HG03442 (cell line): ENCODE measurements at regions not wholly inside any gene's neighbourhood (a gene's known extent, or its start where the extent isn't known, plus 50 kb on each side); places are given as distances from the start of the nearest gene placed in this dataset.

Experiments used
- ATAC-seq: cut with Tn5 transposase; IDR thresholded peaks from one replicate; pipeline ENCODE4 v1.9.1; 2021; ENCODE audit warnings: mild to moderate bottlenecking, moderate library complexity; ENCODE audit not compliant: unreplicated experiment

DNA sequence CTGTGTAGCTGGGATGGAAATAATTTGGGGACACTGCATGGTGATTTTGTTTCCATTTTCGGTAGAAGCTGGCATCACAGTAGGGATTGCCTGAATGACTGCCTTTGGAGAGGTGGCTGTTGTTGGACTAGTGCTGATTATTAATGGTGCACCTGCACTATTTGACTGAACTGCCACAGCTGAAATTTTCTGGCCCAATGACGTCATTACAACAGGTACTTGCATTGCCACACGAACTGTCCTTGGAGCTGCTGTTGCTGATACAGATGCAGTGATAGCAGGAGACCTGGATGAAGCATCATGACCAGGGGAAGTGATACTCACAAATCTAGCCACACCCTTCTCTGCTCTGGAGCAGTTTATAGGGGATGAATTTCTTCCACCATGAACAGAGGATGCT, 95.6 kb upstream of the FOXC1 start:
- no peak for ATAC-seq

- no peak for ATAC-seq
These were observed 94.4 kb upstream of the FOXC1 start for GRCh38 chr6:1515280-1515679.

GRCh38 chr6:1515781-1516180, 93.9 kb upstream of the FOXC1 start:
- no peak for ATAC-seq

- ATAC-seq: no peak
These were observed 92.8 kb upstream of the FOXC1 start for GRCh38 chr6:1516742-1517520.

GRCh38 chr6:1518855-1519254, 90.9 kb upstream of the FOXC1 start:
- ATAC-seq: no peak

DNA sequence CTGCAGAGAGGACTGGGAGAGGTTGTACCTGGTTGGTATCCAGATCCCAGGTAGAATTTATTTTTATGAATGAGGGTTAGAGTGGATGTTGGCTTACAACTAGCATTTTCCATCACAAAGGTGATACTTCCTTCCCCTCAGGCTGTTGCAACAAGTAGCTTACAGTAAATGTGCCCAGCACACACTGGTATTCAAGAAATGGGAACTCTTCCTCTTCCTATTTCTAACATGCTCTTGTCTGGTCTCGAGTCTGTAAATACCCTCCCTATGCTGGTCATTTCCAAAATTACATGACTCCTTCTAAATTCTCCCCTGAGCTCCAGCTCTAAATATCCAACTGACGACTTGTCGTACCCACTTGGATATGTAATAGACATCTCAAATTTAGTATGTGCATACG, 90.1 kb upstream of the FOXC1 start:
- no peak for ATAC-seq

DNA sequence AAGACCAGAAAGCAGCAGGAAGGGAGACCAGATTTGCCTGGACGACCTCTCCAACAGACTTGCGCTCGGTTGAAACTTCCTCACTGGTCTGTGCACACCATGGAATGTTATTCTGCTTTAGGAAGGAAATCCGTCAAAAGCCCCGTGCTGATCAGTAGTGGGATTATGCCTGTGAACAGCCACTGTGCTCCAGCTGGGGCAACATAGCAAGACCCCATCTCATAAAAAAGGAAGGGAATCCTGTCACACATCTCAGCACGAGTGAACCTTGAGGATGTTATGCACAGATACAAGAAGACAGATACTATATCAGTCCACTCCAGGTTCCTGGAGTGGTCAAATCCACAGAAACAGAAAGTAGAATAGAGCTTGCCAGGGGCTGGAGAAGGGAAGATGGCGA, 86.9 kb upstream of the FOXC1 start:
- ATAC-seq: no peak

- ATAC-seq: no peak
These were observed 85.7 kb upstream of the FOXC1 start for GRCh38 chr6:1524040-1524480.

DNA sequence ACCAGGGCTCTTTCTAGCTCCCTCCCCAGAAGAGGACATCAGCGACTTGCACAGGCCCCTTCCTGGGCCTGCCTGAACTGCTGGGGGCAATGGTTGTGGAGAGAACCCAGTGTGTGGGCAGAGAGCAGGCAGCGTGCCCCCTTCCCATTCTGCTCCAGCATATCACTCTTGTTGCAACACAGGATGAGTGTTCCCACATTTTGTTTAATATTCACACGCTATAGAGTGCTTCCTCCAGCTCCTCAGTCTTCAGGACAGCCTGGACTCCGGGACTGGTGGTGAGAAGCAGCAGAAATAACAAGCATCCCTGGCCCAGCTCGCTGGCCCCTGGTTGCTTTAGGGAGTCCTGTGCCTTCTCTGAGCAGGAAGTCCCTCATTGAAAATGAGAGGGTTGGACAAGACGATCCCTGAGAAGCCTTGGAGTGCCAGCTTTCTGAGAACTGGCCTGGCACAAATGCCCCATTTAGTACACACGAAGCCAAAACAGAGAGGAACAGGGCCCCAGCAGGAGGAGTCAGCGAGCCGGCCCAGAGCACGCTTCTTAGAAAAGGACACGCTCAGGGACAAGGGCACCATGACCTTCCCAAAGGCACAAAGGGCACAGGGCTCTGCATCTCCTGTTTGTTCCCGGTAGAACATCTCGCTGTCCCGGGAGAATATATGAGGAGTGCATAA, 84.2 kb upstream of the FOXC1 start:
- ATAC-seq: no peak

DNA sequence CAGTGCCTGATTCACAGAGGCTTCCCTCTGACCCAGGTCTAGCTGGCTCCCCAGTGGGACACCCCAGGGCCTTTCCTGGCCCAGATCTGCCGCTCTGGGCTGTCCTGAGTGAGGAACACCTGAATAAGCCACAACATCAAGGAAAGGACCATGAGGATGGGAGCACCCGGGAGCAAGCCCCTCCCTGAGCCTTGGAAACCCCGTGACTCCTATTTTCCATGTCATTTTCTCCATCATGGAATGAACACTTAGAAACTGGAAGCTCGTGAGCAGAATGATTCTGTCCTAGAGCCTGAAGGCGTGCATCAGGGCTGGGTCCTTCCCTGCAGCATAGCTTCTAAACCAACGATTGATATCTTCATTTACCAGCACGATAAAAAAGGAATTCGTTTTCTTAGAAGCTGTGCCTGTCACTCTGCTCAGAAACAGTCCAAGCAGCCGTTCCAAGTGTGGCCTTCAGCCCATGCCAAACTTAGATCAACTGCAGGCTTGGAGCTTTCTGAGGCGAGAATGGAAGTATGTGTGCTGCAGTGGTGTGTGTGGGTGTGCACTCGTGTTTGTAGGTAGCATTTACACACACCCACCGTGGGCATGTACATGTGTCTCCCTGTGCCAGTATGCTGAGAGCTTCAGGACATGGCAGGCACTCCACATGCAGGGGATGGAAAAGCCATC, 83.2 kb upstream of the FOXC1 start:
- ATAC-seq: no peak

DNA sequence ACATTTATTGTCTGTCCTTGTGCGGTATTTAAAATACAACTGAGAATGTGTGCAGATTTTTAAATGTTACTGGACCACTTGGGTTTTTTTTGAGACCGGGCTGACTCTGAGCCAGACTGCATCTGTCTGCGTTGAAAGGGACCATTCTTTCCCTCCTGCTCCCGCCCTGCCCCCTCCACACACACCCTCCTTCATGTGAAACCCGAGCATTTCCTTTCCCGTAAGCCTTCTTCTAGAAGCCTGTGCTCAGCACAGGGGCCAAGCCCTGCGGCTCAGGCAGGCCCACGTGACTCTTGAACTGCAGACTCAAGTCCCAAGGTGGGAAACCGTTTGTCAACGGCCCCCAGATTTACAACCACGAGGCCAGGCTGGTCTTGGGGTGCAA, 82.7 kb upstream of the FOXC1 start:
- no peak for ATAC-seq

DNA sequence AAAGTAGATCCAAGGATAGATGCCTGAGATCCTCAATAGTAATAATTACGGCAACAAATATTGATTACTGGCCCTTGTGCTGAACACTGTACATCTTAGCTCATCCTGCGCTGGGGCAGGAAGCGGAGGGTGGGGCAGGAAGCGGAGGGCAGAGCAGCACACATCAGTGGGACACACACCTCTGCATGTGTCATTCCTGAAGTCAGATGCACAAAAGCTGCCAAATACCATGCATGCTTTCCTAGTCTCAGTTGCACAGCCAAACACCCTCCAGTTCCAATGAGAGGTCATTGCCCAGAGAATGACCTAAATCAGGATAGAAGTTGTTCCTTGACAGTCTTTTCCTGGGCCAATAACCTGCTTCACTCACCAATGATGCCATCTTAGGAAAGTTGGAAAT, 74.4 kb upstream of the FOXC1 start:
- ATAC-seq: no peak

DNA sequence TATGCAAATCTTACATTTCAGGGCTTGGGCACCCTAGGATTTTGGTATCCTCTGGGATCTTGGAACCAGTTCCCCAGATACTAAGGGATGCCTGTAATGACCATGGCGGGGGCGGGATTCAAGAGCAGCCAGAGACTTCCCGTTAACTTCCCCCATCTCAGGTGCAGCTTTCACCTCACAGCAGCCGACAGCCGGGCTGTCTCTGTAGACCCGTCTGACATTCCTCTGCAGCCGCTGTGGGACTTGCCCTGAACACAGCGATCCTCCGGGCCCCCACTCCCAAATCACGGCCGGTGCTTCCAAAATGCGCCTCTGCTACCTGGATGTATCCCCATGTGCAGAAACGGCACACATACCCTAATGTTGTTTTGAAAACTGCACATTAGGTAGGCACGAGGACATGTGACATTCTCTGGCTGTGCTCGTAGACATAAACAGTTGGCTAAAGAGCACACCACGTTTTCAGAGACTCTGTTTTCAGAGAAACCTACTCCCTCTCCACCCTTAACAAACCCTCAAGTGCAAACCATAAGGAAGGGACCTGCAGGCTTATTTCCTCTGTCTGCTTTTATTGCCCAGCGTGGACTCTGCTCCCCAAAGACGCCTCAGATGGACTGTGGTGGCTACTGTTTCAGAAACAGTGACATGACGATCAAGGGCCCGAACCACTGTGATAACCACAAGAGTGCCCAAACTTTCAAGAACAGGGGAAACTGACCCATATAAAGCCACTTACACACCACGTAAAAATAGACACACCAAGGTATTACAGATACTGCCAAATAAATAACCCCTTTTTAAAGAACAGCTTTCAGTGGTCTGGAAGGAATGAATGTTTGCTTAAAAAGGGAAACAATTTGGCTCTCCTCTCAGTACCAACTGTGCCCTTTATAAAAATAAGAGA, 72.9 kb upstream of the FOXC1 start:
- ATAC-seq: no peak

- ATAC-seq: no peak
These were observed 71.3 kb upstream of the FOXC1 start for GRCh38 chr6:1538369-1538768.

DNA sequence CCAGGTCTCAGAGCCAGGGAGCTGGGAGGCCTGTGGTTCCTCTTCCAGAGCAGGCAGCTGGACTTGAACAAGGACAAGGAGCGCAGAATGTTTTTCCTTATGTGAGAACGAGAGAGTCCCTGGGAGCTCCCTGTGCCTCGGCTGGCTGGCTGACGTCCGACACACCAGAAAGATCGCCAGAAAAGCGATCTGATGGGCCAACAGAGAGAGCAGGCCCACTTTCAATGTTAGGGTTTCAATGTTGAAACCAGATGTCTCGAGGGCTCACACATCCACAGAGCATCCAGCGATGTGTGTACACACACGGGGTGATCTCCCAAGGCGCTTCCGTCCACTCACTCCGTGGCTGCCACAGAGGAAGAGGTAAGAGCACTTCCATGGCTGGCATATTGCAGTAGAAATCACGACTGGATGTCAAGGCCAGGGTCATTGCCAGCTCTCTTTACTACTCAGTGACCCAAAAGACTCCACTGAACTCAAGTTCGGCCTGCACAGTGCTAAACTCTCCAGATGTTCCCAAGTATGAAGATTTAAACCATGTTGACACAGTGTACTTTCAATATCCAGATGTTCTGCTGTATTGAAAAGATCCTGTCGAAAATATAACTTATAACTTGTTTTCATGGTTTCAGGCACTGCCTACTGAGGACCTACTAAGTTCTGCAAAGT, 70.8 kb upstream of the FOXC1 start:
- ATAC-seq: no peak

DNA sequence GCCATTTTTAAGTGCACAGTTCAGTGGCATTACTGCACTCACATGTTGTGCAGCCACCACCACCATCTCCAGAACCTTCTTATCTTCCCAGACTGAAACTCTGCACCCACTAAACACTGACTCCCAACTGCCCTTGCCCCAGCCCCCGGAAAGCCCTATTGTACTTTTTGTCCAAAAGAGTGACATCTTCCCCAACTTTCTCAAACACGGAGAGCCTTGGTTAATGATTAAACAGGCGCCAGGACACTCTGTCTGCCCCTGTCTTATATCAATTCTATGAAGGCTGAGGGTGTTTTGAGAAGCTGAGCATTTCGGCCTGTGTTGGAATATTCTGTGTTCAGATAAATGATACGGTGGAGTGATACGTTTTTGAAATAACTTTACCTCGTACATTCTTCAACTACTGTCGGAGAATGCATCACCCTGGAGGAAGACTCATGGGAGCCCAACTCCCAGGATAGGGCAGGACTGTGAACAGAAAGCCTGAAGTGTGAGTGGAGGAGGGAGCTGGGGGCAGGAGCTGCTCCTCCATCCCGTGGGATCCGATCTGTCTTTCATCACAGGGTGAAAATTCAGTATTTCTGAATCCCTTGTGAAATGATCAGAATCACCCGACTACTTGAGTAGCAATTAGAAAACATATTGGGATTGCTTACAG, 68.7 kb upstream of the FOXC1 start:
- ATAC-seq: no peak

DNA sequence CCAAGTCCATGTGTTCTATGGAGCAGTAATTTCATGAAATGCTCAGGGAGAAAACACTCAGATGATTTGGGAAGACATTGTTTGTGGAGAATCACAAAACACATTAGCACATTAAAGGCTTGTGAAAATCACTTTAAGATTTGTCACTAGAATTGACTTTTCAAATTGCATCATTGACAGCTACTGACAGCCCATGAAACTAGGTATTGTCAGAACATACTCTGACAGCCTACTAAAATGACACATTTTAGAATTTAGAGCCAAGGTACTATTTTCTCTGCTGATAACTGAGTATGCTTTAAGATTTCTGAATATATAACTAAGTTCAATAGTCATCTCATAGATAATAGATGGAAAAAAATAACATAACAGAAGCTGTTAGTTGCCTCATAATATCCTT, 67.4 kb upstream of the FOXC1 start:
- no peak for ATAC-seq

- ATAC-seq: no peak
These were observed 67.0 kb upstream of the FOXC1 start for GRCh38 chr6:1542764-1543163.

DNA sequence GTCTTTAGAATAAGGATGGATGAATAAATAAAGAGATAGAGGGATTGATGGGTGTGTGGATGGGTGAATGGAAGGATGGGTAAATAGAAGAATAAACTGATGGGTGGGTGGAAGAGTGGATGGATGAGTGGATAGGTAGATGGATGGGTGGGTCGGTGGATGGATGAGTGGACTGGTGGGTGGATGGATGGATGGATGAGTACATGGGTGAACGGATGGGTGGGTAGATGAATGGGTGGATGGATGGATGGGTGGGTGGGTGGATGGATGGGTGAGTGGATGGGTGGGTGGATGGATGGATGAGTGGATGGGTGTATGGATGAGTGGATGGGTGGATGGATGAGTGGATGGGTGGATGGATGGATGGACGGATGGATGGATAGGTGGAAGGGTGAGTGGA, 65.7 kb upstream of the FOXC1 start:
- no peak for ATAC-seq

DNA sequence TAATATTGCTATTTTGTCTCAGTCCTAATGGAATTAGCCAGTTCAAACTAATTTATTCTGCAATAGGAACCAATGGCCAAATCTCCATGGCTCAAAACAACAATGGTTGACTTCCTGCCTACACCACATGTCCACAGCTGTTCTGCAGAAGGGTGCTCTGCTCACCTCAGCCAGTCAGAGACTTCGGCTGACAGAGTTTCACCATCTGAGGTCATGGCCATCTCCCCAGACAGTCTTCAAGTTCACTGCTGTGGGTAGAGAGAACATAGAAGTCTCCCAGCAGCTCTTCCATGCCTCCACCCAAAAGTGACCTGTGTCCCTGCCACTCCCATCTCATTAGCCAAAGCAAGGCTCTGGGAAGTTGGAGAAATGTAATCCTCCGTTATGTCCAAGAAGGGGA, 65.1 kb upstream of the FOXC1 start:
- no peak for ATAC-seq
